WTC11 (cell line): ENCODE measurements at regions not wholly inside any gene's neighbourhood (a gene's known extent, or its start where the extent isn't known, plus 50 kb on each side); places are given as distances from the start of the nearest gene placed in this dataset.

Experiments used
- ATAC-seq: fragments of 200-7000 bp; cut with Tn5 transposase; 2 replicates; pipeline ENCODE4 v1.10.0; 2021; ENCODE audit warnings: mild to moderate bottlenecking, moderate library complexity
- CTCF ChIA-PET: fragments of 300-600 bp; sonication (Branson Sonifier 250); formaldehyde crosslinking; loops from one replicate; lab custom pipeline; 2021; ENCODE audit warnings: antibody characterized with exemption; lab: Charles Lee
- POLR2A ChIA-PET: fragments of 350-600 bp; sonication (Branson Sonifier 250); formaldehyde crosslinking; loops from one replicate; lab custom pipeline; 2021; ENCODE audit warnings: antibody characterized with exemption; lab: Charles Lee
- DNase-seq: peaks from one replicate; pipeline ENCODE4 v3.0.0; 2021; ENCODE audit warnings: low spot score
- H3K27ac Mint-ChIP-seq: 2 replicates; pipeline ENCODE4 v1.8.0; 2021; ENCODE audit warnings: mixed read lengths
- H3K27me3 Mint-ChIP-seq: 2 replicates; pipeline ENCODE4 v1.8.0; 2021; ENCODE audit warnings: low read depth, mild to moderate bottlenecking, moderate library complexity, mixed read lengths
- H3K36me3 Mint-ChIP-seq: 2 replicates; pipeline ENCODE4 v1.8.0; 2021; ENCODE audit warnings: mixed read lengths
- H3K4me1 Mint-ChIP-seq: 2 replicates; pipeline ENCODE4 v1.8.0; 2022; ENCODE audit warnings: mixed read lengths
- H3K4me3 Mint-ChIP-seq: 2 replicates; pipeline ENCODE4 v1.8.0; 2021; ENCODE audit warnings: mild to moderate bottlenecking, moderate library complexity, mixed read lengths
- H3K9me3 Mint-ChIP-seq: 2 replicates; pipeline ENCODE4 v1.8.0; 2021; ENCODE audit warnings: mixed read lengths
- CBFB ChIP-seq: sonication (generic); formaldehyde crosslinking; IDR thresholded peaks from 2 replicates; pipeline ENCODE4 v1.8.1; 2022; ENCODE audit warnings: mild to moderate bottlenecking, low read depth, missing genetic modification reagents
- CREB1 ChIP-seq: sonication (generic); formaldehyde crosslinking; IDR thresholded peaks from 2 replicates; pipeline ENCODE4 v1.8.0; 2023; ENCODE audit warnings: mild to moderate bottlenecking, missing genetic modification reagents
- CREM ChIP-seq: sonication (generic); formaldehyde crosslinking; IDR thresholded peaks from 2 replicates; pipeline ENCODE4 v1.8.1; 2022; ENCODE audit warnings: mild to moderate bottlenecking, missing genetic modification reagents, moderate library complexity
- FOXJ3 ChIP-seq: sonication (generic); formaldehyde crosslinking; IDR thresholded peaks from 2 replicates; pipeline ENCODE4 v1.9.0; 2021; ENCODE audit warnings: missing genetic modification reagents, mild to moderate bottlenecking, borderline replicate concordance
- PRDM15 ChIP-seq: sonication (generic); formaldehyde crosslinking; IDR thresholded peaks from 2 replicates; pipeline ENCODE4 v1.8.0; 2022; ENCODE audit warnings: missing genetic modification reagents
- TCF7 ChIP-seq: sonication (generic); formaldehyde crosslinking; IDR thresholded peaks from 2 replicates; pipeline ENCODE4 v1.8.0; 2022; ENCODE audit warnings: mild to moderate bottlenecking, low read depth, missing genetic modification reagents, moderate library complexity
- TP53 ChIP-seq: sonication (generic); formaldehyde crosslinking; IDR thresholded peaks from 2 replicates; pipeline ENCODE4 v1.8.1; 2023; ENCODE audit warnings: mild to moderate bottlenecking, missing genetic modification reagents
- ZBTB21 ChIP-seq: sonication (generic); formaldehyde crosslinking; IDR thresholded peaks from 2 replicates; pipeline ENCODE4 v1.8.1; 2023; ENCODE audit warnings: mild to moderate bottlenecking, missing genetic modification reagents, borderline replicate concordance
- ZNF416 ChIP-seq: fragments of 250-450 bp; sonication (Bioruptor Pico); IDR thresholded peaks from 2 replicates; pipeline ENCODE4 v1.9.0; 2021; ENCODE audit warnings: mild to moderate bottlenecking, inconsistent platforms
- ZNF532 ChIP-seq: fragments of 250-450 bp; sonication (Bioruptor Pico); IDR thresholded peaks from 2 replicates; pipeline ENCODE4 v1.9.0; 2021; ENCODE audit warnings: mild to moderate bottlenecking, borderline replicate concordance
- TF ChIP-seq, protein P1 (sequence below): sonication (generic); formaldehyde crosslinking; IDR thresholded peaks from 2 replicates; pipeline ENCODE4 v1.8.0; 2022; ENCODE audit warnings: mild to moderate bottlenecking, missing genetic modification reagents
- TF ChIP-seq, protein P2 (sequence below): sonication (generic); formaldehyde crosslinking; IDR thresholded peaks from 2 replicates; pipeline ENCODE4 v1.8.1; 2022; ENCODE audit warnings: mild to moderate bottlenecking, missing genetic modification reagents, moderate library complexity, borderline replicate concordance
- TF ChIP-seq, protein P3 (sequence below): sonication (generic); formaldehyde crosslinking; IDR thresholded peaks from 2 replicates; pipeline ENCODE4 v1.8.0; 2023; ENCODE audit warnings: missing genetic modification reagents
- TF ChIP-seq, protein P4 (sequence below): fragments of 250-450 bp; sonication (Bioruptor Pico); IDR thresholded peaks from 2 replicates; pipeline ENCODE4 v2.1.2; 2022; ENCODE audit warnings: mild to moderate bottlenecking, moderate library complexity

GRCh38 chr4:117817301-117817700 lies 217.0 kb upstream of the NDST3 start:
- Mint-ChIP-seq H3K27ac (no peak overlapping the region), H3K9me3 (no peaks in the 10 kb centered on the region), H3K27me3 (peaks cover 18% of the 10 kb centered on the region; the same call in 1 of the 2 replicates)
- TF ChIP-seq ZBTB21 (CRISPR knock-in tag): no peak
- no peak for TF ChIP-seq CREB1 (CRISPR knock-in tag)
- no peak for TF ChIP-seq TP53 (CRISPR knock-in tag)
- TF ChIP-seq, protein P1, sequence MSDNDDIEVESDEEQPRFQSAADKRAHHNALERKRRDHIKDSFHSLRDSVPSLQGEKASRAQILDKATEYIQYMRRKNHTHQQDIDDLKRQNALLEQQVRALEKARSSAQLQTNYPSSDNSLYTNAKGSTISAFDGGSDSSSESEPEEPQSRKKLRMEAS (CRISPR knock-in tag): no peak
- TF ChIP-seq, all 79 proteins: peak for 0
- DNase-seq: no peak
- peaks cover 54% of the 10 kb centered on the region for H3K4me1 Mint-ChIP-seq
- ATAC-seq: no peak
- H3K4me3 Mint-ChIP-seq: no peak overlapping the region
- POLR2A ChIA-PET: no interaction called here
- H3K36me3 Mint-ChIP-seq: no peaks in the 10 kb centered on the region
- CTCF ChIA-PET: no interaction called here

DNA sequence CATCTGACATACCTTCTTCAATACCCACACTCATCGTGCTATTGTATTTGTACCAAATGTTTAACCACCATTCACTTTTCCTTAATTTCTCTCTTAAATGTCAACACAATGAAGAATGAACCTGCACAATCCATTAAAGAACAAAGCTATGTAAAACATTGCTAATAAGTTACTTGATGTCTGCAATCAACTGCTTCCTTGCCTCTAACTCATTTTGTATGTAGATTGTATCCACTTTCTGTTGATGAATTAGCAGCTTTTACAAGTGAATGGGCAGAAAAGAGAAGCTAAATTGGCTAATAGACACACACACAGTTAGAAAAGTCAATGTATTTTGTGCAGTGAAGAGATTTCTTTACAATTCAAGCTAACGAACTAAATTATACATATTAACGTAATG lies 212.5 kb upstream of the NDST3 start:
- H3K27ac Mint-ChIP-seq: no peak overlapping the region
- TF ChIP-seq PRDM15 (CRISPR knock-in tag) (no peak), ZNF532 (no peak), CREM (CRISPR knock-in tag) (no peak), FOXJ3 (CRISPR knock-in tag) (no peak), CBFB (CRISPR knock-in tag) (no peak), TCF7 (CRISPR knock-in tag) (no peak), ZNF416 (CRISPR knock-in tag) (no peak)
- TF ChIP-seq, protein P2, sequence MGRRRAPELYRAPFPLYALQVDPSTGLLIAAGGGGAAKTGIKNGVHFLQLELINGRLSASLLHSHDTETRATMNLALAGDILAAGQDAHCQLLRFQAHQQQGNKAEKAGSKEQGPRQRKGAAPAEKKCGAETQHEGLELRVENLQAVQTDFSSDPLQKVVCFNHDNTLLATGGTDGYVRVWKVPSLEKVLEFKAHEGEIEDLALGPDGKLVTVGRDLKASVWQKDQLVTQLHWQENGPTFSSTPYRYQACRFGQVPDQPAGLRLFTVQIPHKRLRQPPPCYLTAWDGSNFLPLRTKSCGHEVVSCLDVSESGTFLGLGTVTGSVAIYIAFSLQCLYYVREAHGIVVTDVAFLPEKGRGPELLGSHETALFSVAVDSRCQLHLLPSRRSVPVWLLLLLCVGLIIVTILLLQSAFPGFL (CRISPR knock-in tag): no peak
- TF ChIP-seq, protein P3, sequence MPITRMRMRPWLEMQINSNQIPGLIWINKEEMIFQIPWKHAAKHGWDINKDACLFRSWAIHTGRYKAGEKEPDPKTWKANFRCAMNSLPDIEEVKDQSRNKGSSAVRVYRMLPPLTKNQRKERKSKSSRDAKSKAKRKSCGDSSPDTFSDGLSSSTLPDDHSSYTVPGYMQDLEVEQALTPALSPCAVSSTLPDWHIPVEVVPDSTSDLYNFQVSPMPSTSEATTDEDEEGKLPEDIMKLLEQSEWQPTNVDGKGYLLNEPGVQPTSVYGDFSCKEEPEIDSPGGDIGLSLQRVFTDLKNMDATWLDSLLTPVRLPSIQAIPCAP (CRISPR knock-in tag): no peak
- TF ChIP-seq, protein P4, sequence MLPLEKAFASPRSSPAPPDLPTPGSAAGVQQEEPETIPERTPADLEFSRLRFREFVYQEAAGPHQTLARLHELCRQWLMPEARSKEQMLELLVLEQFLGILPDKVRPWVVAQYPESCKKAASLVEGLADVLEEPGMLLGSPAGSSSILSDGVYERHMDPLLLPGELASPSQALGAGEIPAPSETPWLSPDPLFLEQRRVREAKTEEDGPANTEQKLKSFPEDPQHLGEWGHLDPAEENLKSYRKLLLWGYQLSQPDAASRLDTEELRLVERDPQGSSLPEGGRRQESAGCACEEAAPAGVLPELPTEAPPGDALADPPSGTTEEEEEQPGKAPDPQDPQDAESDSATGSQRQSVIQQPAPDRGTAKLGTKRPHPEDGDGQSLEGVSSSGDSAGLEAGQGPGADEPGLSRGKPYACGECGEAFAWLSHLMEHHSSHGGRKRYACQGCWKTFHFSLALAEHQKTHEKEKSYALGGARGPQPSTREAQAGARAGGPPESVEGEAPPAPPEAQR (CRISPR knock-in tag): no peak
- H3K4me3 Mint-ChIP-seq: no peak overlapping the region
- CTCF ChIA-PET: interaction anchor here (0.8 kb wide), 1 partner anchor 9 kb away, joined by 3 read pairs; no protein-coding TSS in a partner anchor
- 0 out of 2 replicates have a peak, but pooled peaks cover 4% of the 10 kb centered on the region for H3K9me3 Mint-ChIP-seq
- POLR2A ChIA-PET: no interaction called here
- H3K36me3 Mint-ChIP-seq: peaks cover 3% of the 10 kb centered on the region; the same call in 1 of the 2 replicates
- H3K27me3 Mint-ChIP-seq: peaks cover 28% of the 10 kb centered on the region
- DNase-seq (no peak), ATAC-seq (no peak)
- H3K4me1 Mint-ChIP-seq: peaks cover 35% of the 10 kb centered on the region
